ENCODE measurements at regions not wholly inside any gene's neighbourhood (a gene's known extent, or its start where the extent isn't known, plus 50 kb on each side); places are given as distances from the start of the nearest gene placed in this dataset.

GRCh38 chr5:165673499-165673898, 2168.1 kb downstream of the MAT2B start:
- ATAC-seq = no peak
- no peak for DNase-seq
- intact Hi-C loops (cut with DNase I) = no loop called here

GRCh38 chr5:165695796-165696195, 2190.4 kb downstream of the MAT2B start:
- DNase-seq (no peak), ATAC-seq (no peak)
- intact Hi-C loops (cut with DNase I) = no loop called here

- no peak for DNase-seq
- ATAC-seq = no peak
- intact Hi-C loops (cut with DNase I) = no loop called here
Measured at GRCh38 chr5:165705960-165706359, 2200.5 kb downstream of the MAT2B start.

GRCh38 chr5:165712011-165712410, 2206.6 kb downstream of the MAT2B start:
- ATAC-seq = no peak
- no peak for DNase-seq
- intact Hi-C loops (cut with DNase I) = no loop called here

- intact Hi-C loops (cut with DNase I) = no loop called here
- DNase-seq = no peak
- ATAC-seq = no peak
Measured at GRCh38 chr5:165714598-165714997, 2209.2 kb downstream of the MAT2B start.

- no peak for ATAC-seq
- intact Hi-C loops (cut with DNase I) = no loop called here
- no peak for DNase-seq
Measured at GRCh38 chr5:165720901-165721300, 2215.5 kb downstream of the MAT2B start.

GRCh38 chr5:165722401-165722800, 2217.0 kb downstream of the MAT2B start:
- intact Hi-C loops (cut with DNase I) = no loop called here
- DNase-seq (no peak), ATAC-seq (no peak)

GRCh38 chr5:165723931-165724330, 2218.5 kb downstream of the MAT2B start:
- DNase-seq (no peak), ATAC-seq (no peak)
- intact Hi-C loops (cut with DNase I) = no loop called here

GRCh38 chr5:165728425-165728824, 2223.0 kb downstream of the MAT2B start:
- intact Hi-C loops (cut with DNase I) = no loop called here
- DNase-seq (no peak), ATAC-seq (no peak)

- ATAC-seq = no peak
- DNase-seq = no peak
- intact Hi-C loops (cut with DNase I) = no loop called here
Measured at GRCh38 chr5:165735388-165735787, 2230.0 kb downstream of the MAT2B start.

- no peak for DNase-seq
- ATAC-seq = no peak
- intact Hi-C loops (cut with DNase I) = no loop called here
Measured at GRCh38 chr5:165739079-165739741, 2233.8 kb downstream of the MAT2B start.

- intact Hi-C loops (cut with DNase I) = no loop called here
Measured at GRCh38 chr5:165757791-165758190, 2252.4 kb downstream of the MAT2B start.

GRCh38 chr5:165775111-165775510, 2269.7 kb downstream of the MAT2B start:
- DNase-seq (no peak), ATAC-seq (no peak)

More at GRCh38 chr5:165757791-165758190, 2252.4 kb downstream of the MAT2B start:
- no peak for ATAC-seq
- DNase-seq = no peak

GRCh38 chr5:165779505-165779904, 2274.1 kb downstream of the MAT2B start:
- ATAC-seq (no peak), DNase-seq (no peak)
- intact Hi-C loops (cut with DNase I) = no loop called here

More at GRCh38 chr5:165775111-165775510, 2269.7 kb downstream of the MAT2B start:
- intact Hi-C loops (cut with DNase I) = no loop called here

GRCh38 chr5:165780901-165781300, 2275.5 kb downstream of the MAT2B start:
- intact Hi-C loops (cut with DNase I) = no loop called here
- no peak for ATAC-seq
- DNase-seq = no peak

- DNase-seq = no peak
- intact Hi-C loops (cut with DNase I) = no loop called here
- no peak for ATAC-seq
Measured at GRCh38 chr5:165781738-165782137, 2276.3 kb downstream of the MAT2B start.

- DNase-seq (no peak), ATAC-seq (no peak)
- intact Hi-C loops (cut with DNase I) = no loop called here
Measured at GRCh38 chr5:165783024-165783423, 2277.6 kb downstream of the MAT2B start.

- intact Hi-C loops (cut with DNase I) = no loop called here
- ATAC-seq (no peak), DNase-seq (no peak)
Measured at GRCh38 chr5:165786073-165786472, 2280.7 kb downstream of the MAT2B start.

- DNase-seq (no peak), ATAC-seq (no peak)
- intact Hi-C loops (cut with DNase I) = no loop called here
Measured at GRCh38 chr5:165795073-165795472, 2289.7 kb downstream of the MAT2B start.

GRCh38 chr5:165805756-165806155, 2300.3 kb downstream of the MAT2B start:
- intact Hi-C loops (cut with DNase I) = no loop called here
- DNase-seq = no peak
- ATAC-seq = no peak

- ATAC-seq = no peak
- intact Hi-C loops (cut with DNase I) = no loop called here
Measured at GRCh38 chr5:165808335-165808734, 2302.9 kb downstream of the MAT2B start.

GRCh38 chr5:165809914-165810313, 2304.5 kb downstream of the MAT2B start:
- DNase-seq (no peak), ATAC-seq (no peak)
- intact Hi-C loops (cut with DNase I) = no loop called here

More at GRCh38 chr5:165808335-165808734, 2302.9 kb downstream of the MAT2B start:
- no peak for DNase-seq

Data from left cardiac atrium (tissue), 4 donors.